Stimulated activated naive B cell treated with anti-CD40 and anti-IgM and Interleukin-4, amounts not matched to agents 10 μg/mL and 1 μg/mL and 100 μg/mL, for 72 hours (primary cell): ENCODE measurements at regions not wholly inside any gene's neighbourhood (a gene's known extent, or its start where the extent isn't known, plus 50 kb on each side); places are given as distances from the start of the nearest gene placed in this dataset.
"Not testable (repeated sequence)": the region's sequence is repeated elsewhere in the genome, so short reads cannot be mapped to it uniquely, and the experiment has no call there.

Source experiments
- ATAC-seq, 2 donors: fragments of 150-1000 bp; cut with Tn5 transposase; replicated peaks; 2 replicates each; pipeline ENCODE4 v1.10.0; 2021; ENCODE audit warnings: moderate library complexity in 1 of 2
- DNase-seq: peaks from one replicate; pipeline ENCODE4 v3.0.0; 2021
- H3K27ac Mint-ChIP-seq: one replicate; pipeline ENCODE4 v1.8.0; 2022; ENCODE audit warnings: mild to moderate bottlenecking, mixed read lengths
- H3K27me3 Mint-ChIP-seq, 2 donors: one replicate each; pipeline ENCODE4 v1.8.0; 2022; ENCODE audit warnings: mixed read lengths in 2 of 2
- H3K36me3 Mint-ChIP-seq, 2 donors: one replicate each; pipeline ENCODE4 v1.8.0; 2022; ENCODE audit warnings: mixed read lengths in 2 of 2, mild to moderate bottlenecking in 1 of 2
- H3K4me1 Mint-ChIP-seq, 2 donors: one replicate each; pipeline ENCODE4 v1.8.0; 2022; ENCODE audit warnings: mixed read lengths in 2 of 2, mild to moderate bottlenecking in 1 of 2
- H3K4me3 Mint-ChIP-seq, 2 donors: one replicate each; pipeline ENCODE4 v1.8.0; 2022; ENCODE audit warnings: mild to moderate bottlenecking in 2 of 2, mixed read lengths in 2 of 2, moderate library complexity in 1 of 2
- H3K9me3 Mint-ChIP-seq, 2 donors: one replicate each; pipeline ENCODE4 v1.8.0; 2022; ENCODE audit warnings: mixed read lengths in 2 of 2, mild to moderate bottlenecking in 1 of 2

DNA sequence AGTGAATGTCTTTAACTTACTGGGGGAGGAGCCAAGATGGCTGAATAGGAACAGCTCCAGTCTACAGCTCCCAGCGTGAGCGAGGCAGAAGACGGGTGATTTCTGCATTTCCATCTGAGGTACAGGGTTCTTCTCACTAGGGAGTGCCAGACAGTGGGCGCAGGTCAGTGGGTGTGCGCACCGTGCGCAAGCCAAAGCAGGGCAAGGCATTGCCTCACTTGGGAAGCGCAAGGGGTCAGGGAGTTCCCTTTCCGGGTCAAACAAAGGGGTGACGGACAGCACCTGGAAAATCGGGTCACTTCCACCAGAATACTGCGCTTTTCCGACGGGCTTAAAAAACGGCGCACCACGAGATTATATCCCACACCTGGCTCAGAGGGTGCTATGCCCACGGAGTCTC, 187.3 kb downstream of the CHIC2 start:
- not testable (repeated sequence) for H3K4me3 Mint-ChIP-seq, H3K4me1 Mint-ChIP-seq, H3K27ac Mint-ChIP-seq, DNase-seq, H3K36me3 Mint-ChIP-seq, H3K9me3 Mint-ChIP-seq, ATAC-seq
- peaks cover 18 to 26% of the 10 kb centered on the region in 2 donors for H3K27me3 Mint-ChIP-seq

GRCh38 chr4:53866055-53866454, 198.3 kb downstream of the CHIC2 start:
- Mint-ChIP-seq H3K4me3 (no peak overlapping the region), H3K9me3 (no peaks in the 10 kb centered on the region), H3K4me1 (no peaks in the 10 kb centered on the region), H3K27ac (no peak overlapping the region), H3K27me3 (peaks cover 0 to 5% of the 10 kb centered on the region in 2 donors), H3K36me3 (no peaks in the 10 kb centered on the region)
- ATAC-seq (no peak), DNase-seq (no peak)

DNA sequence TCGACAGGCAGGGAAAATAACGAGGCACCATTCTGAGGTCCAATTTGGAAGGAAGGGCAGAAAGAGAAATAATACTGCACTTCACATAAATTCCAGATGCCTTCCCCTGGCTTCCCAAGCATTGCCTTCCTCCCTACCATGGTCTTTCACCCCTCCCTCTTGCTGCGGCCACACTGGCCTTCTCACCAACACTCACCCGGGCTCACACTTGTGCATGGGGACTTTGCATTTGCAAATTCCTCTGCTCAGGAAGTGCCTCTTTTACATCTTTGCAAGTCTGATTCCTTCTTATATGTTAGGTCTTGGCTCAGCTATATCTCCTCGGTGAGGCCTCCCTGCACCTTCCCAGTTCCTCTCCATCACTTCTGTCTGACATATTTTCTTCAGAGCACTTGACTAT, 199.4 kb downstream of the CHIC2 start:
- Mint-ChIP-seq H3K27me3 (peaks cover 0 to 5% of the 10 kb centered on the region in 2 donors), H3K27ac (no peak overlapping the region), H3K36me3 (no peaks in the 10 kb centered on the region), H3K9me3 (no peaks in the 10 kb centered on the region), H3K4me3 (no peak overlapping the region), H3K4me1 (no peaks in the 10 kb centered on the region)
- DNase-seq (no peak), ATAC-seq (no peak)

GRCh38 chr4:53863736-53864365, 200.6 kb downstream of the CHIC2 start:
- H3K27ac Mint-ChIP-seq, result no peak overlapping the region
- DNase-seq (no peak), ATAC-seq (no peak)
- H3K4me1 Mint-ChIP-seq, result no peaks in the 10 kb centered on the region
- no peak overlapping the region for H3K4me3 Mint-ChIP-seq
- H3K27me3 Mint-ChIP-seq, result peaks cover 0 to 5% of the 10 kb centered on the region in 2 donors
- no peaks in the 10 kb centered on the region for H3K9me3 Mint-ChIP-seq
- H3K36me3 Mint-ChIP-seq, result no peaks in the 10 kb centered on the region

GRCh38 chr4:53863158-53863557, 201.2 kb downstream of the CHIC2 start:
- no peak overlapping the region for H3K4me3 Mint-ChIP-seq
- H3K27me3 Mint-ChIP-seq, result peaks cover 0 to 1% of the 10 kb centered on the region in 2 donors
- no peaks in the 10 kb centered on the region for H3K4me1 Mint-ChIP-seq
- no peaks in the 10 kb centered on the region for H3K36me3 Mint-ChIP-seq
- H3K9me3 Mint-ChIP-seq, result no peaks in the 10 kb centered on the region
- ATAC-seq (no peak), DNase-seq (no peak)
- H3K27ac Mint-ChIP-seq, result no peak overlapping the region

- H3K9me3 Mint-ChIP-seq, result no peaks in the 10 kb centered on the region
- DNase-seq, result no peak
- H3K27me3 Mint-ChIP-seq, result no peaks in the 10 kb centered on the region
- ATAC-seq, result no peak
- H3K4me3 Mint-ChIP-seq, result no peak overlapping the region
- no peaks in the 10 kb centered on the region for H3K36me3 Mint-ChIP-seq
- peaks cover 0 to 3% of the 10 kb centered on the region in 2 donors for H3K4me1 Mint-ChIP-seq
- H3K27ac Mint-ChIP-seq, result no peak overlapping the region
These were observed 202.4 kb downstream of the CHIC2 start for GRCh38 chr4:53861856-53862610.

- Mint-ChIP-seq H3K27me3 (no peaks in the 10 kb centered on the region), H3K36me3 (no peaks in the 10 kb centered on the region), H3K4me1 (peaks cover 17 to 30% of the 10 kb centered on the region in 2 donors), H3K4me3 (no peak overlapping the region), H3K9me3 (no peaks in the 10 kb centered on the region), H3K27ac (no peak overlapping the region)
- no peak for ATAC-seq
- no peak for DNase-seq
These were observed 205.1 kb downstream of the CHIC2 start for GRCh38 chr4:53859305-53859704.

GRCh38 chr4:53858744-53859143, 205.7 kb downstream of the CHIC2 start:
- Mint-ChIP-seq H3K27me3 (no peaks in the 10 kb centered on the region), H3K4me1 (peaks cover 17 to 32% of the 10 kb centered on the region in 2 donors), H3K9me3 (no peaks in the 10 kb centered on the region), H3K4me3 (no peak overlapping the region), H3K36me3 (no peaks in the 10 kb centered on the region), H3K27ac (no peak overlapping the region)
- ATAC-seq (no peak), DNase-seq (no peak)

DNA sequence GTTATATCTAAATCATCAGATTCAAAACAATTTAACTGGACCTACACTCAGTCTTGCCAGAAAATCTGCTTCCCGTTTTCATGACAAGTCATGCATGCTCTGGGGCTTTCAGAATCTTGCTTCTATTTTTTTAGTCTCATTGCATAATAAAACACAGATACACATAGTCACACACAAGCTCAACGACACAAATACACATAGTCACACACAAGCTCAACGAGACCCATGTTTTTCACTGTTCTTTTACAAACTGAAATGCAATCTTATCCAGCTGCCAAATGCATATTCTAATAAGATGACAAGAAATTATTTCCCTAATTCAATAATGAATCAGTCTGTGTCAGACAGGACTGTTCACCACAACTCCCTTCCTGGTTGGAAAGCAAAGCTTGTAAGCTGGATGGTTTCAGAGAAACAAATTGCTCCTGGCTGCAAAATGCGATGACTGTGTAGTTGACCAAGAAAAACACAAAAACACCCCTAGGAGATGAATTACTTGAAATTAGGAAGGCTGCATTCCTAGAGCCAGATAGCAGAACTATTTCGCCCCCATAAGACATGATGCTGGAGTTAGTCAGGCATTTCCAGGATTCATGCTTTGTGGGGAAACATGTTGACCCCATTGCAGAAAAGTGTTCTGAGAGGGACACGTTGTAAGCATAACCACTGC, 208.7 kb downstream of the CHIC2 start:
- Mint-ChIP-seq H3K27ac (no peak overlapping the region), H3K9me3 (no peaks in the 10 kb centered on the region), H3K4me1 (peaks cover 17 to 32% of the 10 kb centered on the region in 2 donors), H3K36me3 (no peaks in the 10 kb centered on the region), H3K4me3 (no peak overlapping the region), H3K27me3 (no peaks in the 10 kb centered on the region)
- ATAC-seq, result peak; percentile 93 to 94
- DNase-seq, result no peak

- DNase-seq (no peak), ATAC-seq (peak; percentile 72 to 73)
- H3K4me3 Mint-ChIP-seq, result peak overlapping the region in 1 of 2 donors; percentile 2
- peak overlapping the region; percentile 33 for H3K27ac Mint-ChIP-seq
- no peaks in the 10 kb centered on the region for H3K9me3 Mint-ChIP-seq
- no peaks in the 10 kb centered on the region for H3K36me3 Mint-ChIP-seq
- H3K27me3 Mint-ChIP-seq, result no peaks in the 10 kb centered on the region
- peaks cover 17 to 32% of the 10 kb centered on the region in 2 donors for H3K4me1 Mint-ChIP-seq
These were observed 209.3 kb downstream of the CHIC2 start for GRCh38 chr4:53854991-53855568.

DNA sequence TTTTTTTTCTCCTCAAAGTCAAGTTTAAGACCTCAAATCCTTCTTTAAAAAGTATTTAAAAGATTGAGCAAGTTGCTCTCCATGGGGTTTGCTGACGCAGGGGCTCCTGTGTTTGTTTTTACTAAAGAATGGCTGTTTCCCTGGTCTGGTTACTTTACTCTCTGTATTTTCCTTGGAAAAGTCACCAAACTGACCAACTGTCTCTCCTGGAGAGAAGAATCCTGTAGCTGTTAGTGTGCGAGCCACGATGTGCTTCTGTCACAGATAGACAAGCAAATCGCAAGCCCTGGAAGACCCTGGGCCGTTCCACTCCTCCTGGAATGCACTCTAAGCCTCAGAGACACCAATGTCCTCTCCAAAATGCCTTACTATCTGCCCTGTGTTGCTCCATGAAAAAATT, 212.1 kb downstream of the CHIC2 start:
- no peak for DNase-seq
- H3K27me3 Mint-ChIP-seq, result no peaks in the 10 kb centered on the region
- no peak for ATAC-seq

GRCh38 chr4:53847965-53848364, 216.4 kb downstream of the CHIC2 start:
- DNase-seq, result no peak
- no peaks in the 10 kb centered on the region for H3K9me3 Mint-ChIP-seq
- H3K4me1 Mint-ChIP-seq, result peaks cover 0 to 2% of the 10 kb centered on the region in 2 donors
- no peak for ATAC-seq
- H3K36me3 Mint-ChIP-seq, result no peaks in the 10 kb centered on the region
- peaks cover 0 to 5% of the 10 kb centered on the region in 2 donors for H3K27me3 Mint-ChIP-seq
- H3K4me3 Mint-ChIP-seq, result no peak overlapping the region
- no peak overlapping the region for H3K27ac Mint-ChIP-seq

More for the DNA sequence above, 212.1 kb downstream of the CHIC2 start:
- Mint-ChIP-seq H3K4me3 (no peak overlapping the region), H3K36me3 (no peaks in the 10 kb centered on the region), H3K27ac (no peak overlapping the region), H3K4me1 (peaks cover 18 to 32% of the 10 kb centered on the region in 2 donors), H3K9me3 (no peaks in the 10 kb centered on the region)

DNA sequence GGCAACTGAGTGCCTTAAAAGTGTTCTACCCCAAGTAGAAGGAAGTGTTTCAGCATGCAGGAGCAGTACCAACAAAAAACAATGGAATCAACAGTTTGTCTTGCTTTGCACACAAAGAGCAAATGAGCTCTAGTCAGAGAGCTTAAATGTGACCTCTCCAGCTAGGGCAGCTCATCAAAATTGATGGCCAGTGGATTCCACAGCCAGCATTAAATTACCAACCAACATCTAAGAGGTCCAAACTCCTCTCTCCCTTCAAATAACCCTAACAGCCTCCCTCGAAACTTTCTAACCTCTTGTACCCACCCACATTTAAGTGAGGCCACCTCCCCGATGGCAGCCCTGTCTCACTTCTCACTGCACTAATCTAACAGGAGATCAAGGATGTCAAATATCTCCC, 219.9 kb downstream of the CHIC2 start:
- Mint-ChIP-seq H3K27ac (no peak overlapping the region), H3K36me3 (no peaks in the 10 kb centered on the region), H3K27me3 (peaks cover 6 to 17% of the 10 kb centered on the region in 2 donors), H3K4me3 (no peak overlapping the region), H3K9me3 (no peaks in the 10 kb centered on the region), H3K4me1 (no peaks in the 10 kb centered on the region)
- ATAC-seq (no peak), DNase-seq (no peak)

- H3K27ac Mint-ChIP-seq, result no peak overlapping the region
- DNase-seq (no peak), ATAC-seq (no peak)
- H3K4me3 Mint-ChIP-seq, result no peak overlapping the region
- no peaks in the 10 kb centered on the region for H3K4me1 Mint-ChIP-seq
- no peaks in the 10 kb centered on the region for H3K9me3 Mint-ChIP-seq
- H3K36me3 Mint-ChIP-seq, result no peaks in the 10 kb centered on the region
- H3K27me3 Mint-ChIP-seq, result peaks cover 6 to 17% of the 10 kb centered on the region in 2 donors
These were observed 220.3 kb downstream of the CHIC2 start for GRCh38 chr4:53844133-53844532.
